GOT3 (cell line): ENCODE measurements at regions not wholly inside any gene's neighbourhood (a gene's known extent, or its start where the extent isn't known, plus 50 kb on each side); places are given as distances from the start of the nearest gene placed in this dataset.
"Not testable (repeated sequence)": the region's sequence is repeated elsewhere in the genome, so short reads cannot be mapped to it uniquely, and the experiment has no call there.

Experiments
- DNase-seq: peaks from one replicate; lab custom pipeline; 2025; ENCODE audit warnings: mixed read lengths; lab: John Stamatoyannopoulos, UW

- DNase-seq: no peak
These were observed 542.8 kb downstream of the GRXCR1 start for GRCh38 chr4:43435291-43435690.

DNA sequence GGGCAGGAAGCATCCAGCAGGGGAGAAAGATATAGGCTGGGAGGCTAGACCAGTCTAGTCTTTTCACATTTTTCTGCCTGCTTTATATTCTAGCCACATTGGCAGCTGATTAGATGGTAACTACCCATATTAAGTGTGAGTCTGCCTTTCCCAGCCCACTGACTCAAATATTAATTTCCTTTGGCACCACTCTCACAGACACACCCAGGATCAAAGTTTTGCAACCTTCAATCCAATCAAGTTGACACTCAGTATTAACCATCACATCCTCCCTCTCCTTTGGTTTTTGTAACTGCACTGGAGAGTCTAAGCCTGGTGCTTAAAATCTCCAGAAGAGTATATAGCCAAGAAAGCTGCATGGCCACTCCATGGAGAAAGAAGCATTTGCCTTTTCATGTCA lies 560.4 kb downstream of the GRXCR1 start:
- no peak for DNase-seq

DNA sequence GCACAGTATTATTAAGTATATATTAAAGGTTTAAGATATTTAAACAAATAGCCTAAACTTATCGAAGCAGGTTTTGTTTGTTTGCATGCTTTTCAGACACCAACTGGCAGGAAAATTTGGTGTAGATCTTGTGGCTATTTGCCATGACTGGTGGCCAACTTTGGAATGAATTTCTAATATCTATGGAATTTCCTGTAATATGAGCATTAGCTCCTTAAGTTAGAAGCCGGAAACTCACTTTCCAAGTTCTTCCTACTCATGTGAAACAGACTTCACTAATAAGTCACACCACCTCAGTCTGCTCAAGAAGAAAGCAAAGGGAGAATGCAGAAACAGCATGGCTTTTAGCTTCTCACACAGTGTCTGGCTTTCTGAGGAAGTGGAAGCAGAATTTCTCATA lies 563.9 kb downstream of the GRXCR1 start:
- DNase-seq: no peak

- DNase-seq: no peak
These were observed 565.4 kb downstream of the GRXCR1 start for GRCh38 chr4:43457866-43458265.

DNA sequence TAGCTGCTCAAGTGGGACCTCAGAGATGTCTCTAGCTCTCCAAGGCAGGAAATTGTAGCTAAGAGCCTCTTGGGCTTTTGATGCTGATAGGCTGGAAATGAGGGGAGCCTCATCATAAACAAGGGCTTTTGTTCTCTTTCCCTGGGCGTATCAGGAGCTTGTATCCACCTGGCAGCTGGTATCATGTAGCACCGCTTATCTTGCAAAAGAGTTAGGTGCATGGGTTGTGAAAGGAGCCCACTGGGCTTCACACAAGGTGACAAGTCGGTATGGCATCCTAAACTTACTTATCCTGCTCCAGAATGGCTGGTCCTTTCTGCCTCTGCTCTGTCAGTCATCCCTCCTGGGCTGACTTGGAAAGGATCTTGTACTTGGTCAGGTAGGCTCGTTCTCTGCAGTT lies 565.8 kb downstream of the GRXCR1 start:
- DNase-seq: no peak

- no peak for DNase-seq
These were observed 579.4 kb downstream of the GRXCR1 start for GRCh38 chr4:43471950-43472349.

- DNase-seq: no peak
These were observed 589.0 kb downstream of the GRXCR1 start for GRCh38 chr4:43481526-43481925.

- DNase-seq: no peak
These were observed 592.7 kb downstream of the GRXCR1 start for GRCh38 chr4:43485196-43485595.

- no peak for DNase-seq
These were observed 603.7 kb downstream of the GRXCR1 start for GRCh38 chr4:43496188-43496587.

- DNase-seq: no peak
These were observed 604.1 kb downstream of the GRXCR1 start for GRCh38 chr4:43496602-43497001.

GRCh38 chr4:43505823-43506222 lies 613.3 kb downstream of the GRXCR1 start:
- not testable (repeated sequence) for DNase-seq

- no peak for DNase-seq
These were observed 619.7 kb downstream of the GRXCR1 start for GRCh38 chr4:43512253-43512652.

DNA sequence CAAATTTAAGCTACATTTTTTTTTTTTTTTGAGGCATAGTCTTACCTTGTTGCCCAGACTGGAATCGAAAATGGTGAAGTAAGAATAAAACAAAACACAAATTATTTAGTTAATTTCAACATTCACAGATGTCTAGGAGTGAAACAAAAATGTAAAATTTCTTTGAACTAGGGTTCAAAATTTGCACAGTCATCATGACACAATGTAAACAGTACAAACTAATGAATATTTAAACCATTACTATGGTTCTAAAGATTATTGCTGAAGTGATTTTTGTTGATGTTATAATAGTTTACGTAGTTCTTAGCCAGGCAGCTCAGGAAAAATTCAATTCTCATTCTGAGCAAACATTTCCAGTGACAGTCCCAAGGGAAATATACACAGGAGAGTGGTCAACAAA lies 633.1 kb downstream of the GRXCR1 start:
- no peak for DNase-seq

GRCh38 chr4:43547561-43547960 lies 655.0 kb downstream of the GRXCR1 start:
- no peak for DNase-seq

- DNase-seq: no peak
These were observed 658.6 kb downstream of the GRXCR1 start for GRCh38 chr4:43550981-43551627.

- no peak for DNase-seq
These were observed 663.7 kb downstream of the GRXCR1 start for GRCh38 chr4:43556262-43556661.

DNA sequence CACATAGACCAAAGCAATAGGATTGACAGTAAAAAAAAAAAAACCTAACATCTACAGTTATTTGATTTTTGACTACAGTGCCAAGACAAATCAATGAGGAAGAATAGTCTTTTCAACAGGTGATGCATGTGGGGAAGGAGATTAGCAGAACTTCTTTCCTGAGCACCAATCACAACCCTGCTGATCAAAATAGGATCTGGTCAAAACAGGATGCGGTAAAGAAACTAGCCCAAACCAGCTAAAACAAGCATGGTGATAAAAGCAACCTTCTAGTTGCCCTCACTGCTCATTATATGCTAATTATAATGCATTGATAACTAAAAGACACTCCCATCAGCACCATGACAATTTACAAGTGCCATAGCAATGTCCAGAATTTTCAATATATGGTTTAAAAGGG lies 667.5 kb downstream of the GRXCR1 start:
- DNase-seq: no peak

DNA sequence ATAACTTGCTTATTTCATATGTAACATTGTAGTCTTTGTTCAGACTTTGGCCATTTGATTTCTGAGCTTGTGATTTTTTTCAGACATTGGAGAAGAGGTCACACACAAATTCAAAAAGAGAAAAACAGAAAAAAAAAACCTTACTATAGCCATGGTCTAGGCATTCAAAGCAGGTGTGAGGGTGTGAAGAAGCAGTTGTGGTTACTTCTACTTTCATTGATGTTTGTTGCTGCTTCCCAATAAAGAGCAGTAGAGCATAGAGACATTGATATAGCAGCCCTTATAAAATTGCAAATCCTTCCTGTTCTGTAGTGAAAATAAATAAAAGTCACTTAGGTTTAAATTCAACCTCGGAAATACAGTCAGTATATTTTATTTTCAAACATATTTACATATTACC lies 671.6 kb downstream of the GRXCR1 start:
- DNase-seq: no peak

DNA sequence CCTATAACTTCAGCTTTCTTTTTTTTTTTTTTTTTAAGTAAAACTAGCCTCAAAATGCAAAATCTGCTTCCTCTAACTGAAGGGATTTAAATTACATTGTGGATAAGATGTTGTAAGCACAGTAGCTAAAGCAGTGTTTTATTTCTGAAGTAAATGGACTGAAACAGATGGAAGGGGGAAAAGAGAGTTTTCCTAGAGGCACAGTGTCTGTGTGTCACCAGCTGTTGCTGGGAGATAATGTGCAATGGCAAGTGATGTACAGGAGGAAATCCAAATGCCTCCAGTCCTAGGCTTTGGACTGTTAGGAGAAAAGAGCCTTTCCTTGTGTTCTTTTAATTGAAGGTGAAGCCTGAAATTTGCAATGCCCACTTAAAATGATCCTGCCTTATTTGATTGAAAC lies 672.1 kb downstream of the GRXCR1 start:
- no peak for DNase-seq

- no peak for DNase-seq
These were observed 675.1 kb downstream of the GRXCR1 start for GRCh38 chr4:43567644-43568043.

- no peak for DNase-seq
These were observed 694.3 kb downstream of the GRXCR1 start for GRCh38 chr4:43586813-43587212.

GRCh38 chr4:43587758-43588157 lies 695.2 kb downstream of the GRXCR1 start:
- no peak for DNase-seq

GRCh38 chr4:43607400-43607799 lies 714.9 kb downstream of the GRXCR1 start:
- DNase-seq: no peak

- DNase-seq: no peak
These were observed 715.4 kb downstream of the GRXCR1 start for GRCh38 chr4:43607827-43608461.
